NCI-H526 treated with DMSO at 0.1 percent for 48 hours (cell line): ENCODE measurements at regions not wholly inside any gene's neighbourhood (a gene's known extent, or its start where the extent isn't known, plus 50 kb on each side); places are given as distances from the start of the nearest gene placed in this dataset.

Experiments used
- DNase-seq: peaks from one replicate; lab custom pipeline; 2025; lab: John Stamatoyannopoulos, UW

DNA sequence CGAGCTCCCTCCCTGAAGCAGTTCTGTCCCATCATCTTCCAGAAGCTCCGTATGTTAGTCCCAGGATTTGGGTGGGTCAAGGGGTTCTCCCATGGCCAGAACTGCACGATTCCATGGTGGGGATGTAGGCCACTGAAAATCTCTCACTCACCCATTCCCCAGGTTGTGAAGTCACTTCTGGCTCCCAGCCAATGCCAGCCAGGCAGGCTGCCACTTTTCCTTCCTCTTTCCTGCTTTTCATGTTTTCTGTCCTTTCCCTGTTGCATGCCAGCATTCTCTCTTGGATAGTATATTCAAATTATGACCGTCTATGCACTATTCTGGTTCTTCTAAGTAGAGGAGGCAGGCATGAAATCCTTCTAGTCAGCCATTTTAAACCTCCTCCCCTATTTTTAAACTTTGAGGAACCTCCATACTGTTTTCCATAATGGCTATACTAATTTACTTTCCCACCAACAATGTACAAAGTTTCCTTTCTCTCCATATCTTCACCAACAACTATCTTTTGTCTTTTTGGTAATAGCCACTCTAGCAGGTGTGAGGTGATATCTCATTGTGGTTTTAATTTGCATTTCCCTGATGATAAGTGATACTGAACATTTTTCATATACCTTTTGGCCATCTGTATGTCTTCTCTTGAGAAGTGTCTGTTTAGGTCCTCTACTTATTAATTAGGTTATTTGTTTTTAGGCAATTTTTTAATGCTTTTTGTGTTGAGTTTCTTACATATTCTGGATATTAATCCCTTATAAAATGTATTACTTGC lies 182.1 kb upstream of the TET2 start:
- no peak for DNase-seq

DNA sequence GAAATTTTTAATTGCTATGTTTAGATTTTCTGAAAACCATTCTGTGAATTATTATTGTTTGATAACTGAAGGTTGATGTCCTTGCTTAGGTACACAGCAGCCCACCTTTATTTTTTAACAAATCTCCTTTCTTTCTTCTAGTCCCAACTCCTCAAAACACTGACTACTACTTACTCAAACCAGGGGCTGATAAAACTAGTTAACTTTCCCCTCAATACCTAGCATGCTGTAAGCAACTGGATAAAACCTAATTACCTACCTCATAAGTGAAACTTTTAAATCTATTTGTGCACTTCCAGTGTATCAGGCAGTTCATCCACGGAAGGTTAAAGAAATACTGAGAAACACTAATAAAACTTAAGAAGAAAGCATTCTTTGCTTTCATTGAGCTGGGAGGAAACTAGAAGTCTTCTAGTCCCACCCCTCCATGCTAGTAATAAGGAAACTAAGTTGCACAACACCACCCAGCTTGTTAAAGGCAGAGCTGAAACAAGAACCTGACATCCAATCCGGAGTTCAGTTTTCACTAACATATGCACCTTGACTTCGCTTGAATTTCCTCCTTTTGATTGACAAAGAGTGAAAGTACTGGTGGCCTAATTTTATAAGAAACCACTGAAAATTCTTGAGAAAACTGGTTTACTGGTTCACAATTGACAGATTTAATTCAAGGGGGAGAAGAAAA lies 180.2 kb upstream of the TET2 start:
- DNase-seq = no peak

DNA sequence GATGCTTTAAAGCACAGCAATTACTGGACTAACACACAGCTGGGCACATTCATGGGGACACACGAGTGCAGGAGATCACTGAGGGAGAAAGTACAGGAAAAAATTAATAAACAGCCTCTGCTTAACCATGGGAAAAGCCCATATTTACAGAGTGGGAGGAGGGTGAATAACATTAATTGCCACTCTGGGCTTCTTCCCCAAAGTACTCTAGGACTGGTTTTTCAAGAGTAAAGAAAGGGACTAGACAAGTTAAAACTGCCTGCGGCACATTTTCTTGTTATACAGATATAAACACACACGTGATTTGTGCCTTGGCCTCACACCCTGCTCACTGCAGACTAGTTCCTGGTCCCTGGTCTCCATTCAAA lies 179.7 kb upstream of the TET2 start:
- no peak for DNase-seq

DNA sequence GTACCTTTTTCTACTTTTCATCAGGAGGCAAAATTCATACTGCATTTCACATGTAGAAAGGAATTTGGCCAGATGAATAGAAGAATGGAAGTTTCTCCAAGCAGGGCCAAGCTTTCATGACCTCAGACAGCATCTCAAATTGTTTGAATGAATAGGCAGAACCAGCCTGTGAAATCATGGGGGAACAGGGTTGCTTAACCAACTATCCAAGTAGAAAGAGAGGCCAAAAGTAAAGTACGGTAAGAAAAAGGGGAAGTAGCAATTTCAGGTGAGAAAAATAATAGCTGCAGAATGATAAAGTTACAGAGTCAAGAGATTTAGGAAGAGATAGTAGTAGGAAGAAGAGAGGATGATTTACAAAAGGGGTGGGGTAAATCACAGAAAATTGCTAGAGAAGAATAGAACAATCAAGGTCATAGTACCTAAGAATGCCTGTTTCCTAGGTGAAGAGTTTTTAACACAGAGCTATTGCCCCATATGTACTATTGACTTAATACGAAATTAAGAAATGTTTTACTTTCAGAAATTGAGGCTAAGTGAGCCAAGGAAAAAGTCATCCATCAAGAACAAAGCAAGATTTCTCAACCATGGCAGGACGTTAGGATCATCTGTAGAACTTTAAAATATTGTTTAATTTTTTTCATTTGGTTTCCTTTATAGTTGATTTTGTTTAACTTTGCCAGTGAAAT lies 177.1 kb upstream of the TET2 start:
- DNase-seq = no peak

DNA sequence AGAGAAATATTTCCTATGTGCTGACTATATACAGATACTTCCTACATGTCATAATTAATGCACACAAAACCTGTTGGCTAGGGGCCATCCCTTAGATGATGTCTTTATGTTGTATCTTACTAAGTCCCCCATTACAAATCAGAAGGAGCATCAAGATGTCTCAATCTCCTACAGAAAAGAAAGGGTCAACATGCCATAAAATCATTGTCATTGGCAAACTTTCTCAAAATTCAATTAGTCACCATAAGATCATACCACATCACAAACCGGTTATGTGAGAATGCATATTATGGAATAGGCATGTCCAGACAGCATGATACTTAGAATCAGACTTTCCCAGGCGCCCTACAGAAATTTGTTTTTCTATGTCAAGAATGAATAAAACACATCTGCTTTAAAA lies 175.2 kb upstream of the TET2 start:
- no peak for DNase-seq

DNA sequence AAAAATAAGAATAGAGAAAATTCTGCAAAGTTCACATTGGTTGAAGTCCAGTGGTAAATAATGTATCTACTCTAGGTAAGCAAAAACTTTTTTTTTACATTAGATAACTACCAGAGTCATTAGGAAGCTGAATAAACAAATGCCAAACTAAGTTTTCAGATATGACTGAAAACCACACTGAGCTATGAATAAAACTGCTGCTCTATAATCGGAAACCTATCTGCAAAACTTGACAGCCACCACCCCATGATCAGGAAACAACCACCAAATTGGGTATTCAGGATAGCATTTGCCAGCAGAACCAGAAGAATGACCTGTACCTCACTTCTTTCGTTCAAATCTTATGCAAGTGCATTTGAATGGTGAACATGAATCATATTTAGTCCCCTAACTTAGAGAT lies 173.0 kb upstream of the TET2 start:
- DNase-seq = no peak

DNA sequence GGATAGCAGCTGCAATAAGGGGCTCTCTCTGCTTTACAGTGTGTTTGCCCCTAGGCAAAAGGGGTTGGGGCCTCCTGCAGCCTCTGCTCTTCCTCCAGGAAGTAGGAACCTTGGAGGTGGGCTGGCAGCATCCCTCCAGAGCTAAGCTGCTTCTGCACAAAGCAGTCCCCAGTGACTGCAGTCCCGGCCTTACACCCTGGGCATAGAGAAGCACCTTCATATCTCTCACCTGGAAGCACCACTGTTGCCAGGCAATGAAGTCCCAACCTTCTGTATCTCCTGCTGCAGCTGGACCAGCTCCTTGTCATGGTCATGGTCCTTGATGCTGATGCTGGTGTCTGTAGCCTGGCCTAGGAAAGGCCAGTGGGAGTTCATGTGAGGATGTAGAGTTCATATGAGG lies 171.1 kb upstream of the TET2 start:
- no peak for DNase-seq

DNA sequence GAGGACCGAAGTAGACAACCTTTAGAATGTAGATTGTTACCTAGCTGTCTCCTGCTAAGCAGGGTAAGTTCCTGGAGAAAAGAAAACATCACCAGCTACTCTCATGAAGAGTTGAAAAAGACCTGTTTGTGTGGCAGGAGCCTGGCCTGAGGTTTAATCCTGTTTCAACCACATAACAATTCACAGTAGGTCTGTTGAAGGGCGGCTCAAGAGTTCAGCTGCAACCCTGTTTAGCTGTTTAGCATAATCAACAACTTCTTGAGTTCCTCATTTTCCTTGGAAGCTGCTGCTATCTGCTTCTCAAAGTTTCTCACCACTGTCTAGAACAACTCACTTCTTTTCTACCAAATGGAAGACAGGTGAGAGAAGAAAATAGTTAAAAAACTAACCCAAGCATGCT lies 170.4 kb upstream of the TET2 start:
- DNase-seq = no peak

DNA sequence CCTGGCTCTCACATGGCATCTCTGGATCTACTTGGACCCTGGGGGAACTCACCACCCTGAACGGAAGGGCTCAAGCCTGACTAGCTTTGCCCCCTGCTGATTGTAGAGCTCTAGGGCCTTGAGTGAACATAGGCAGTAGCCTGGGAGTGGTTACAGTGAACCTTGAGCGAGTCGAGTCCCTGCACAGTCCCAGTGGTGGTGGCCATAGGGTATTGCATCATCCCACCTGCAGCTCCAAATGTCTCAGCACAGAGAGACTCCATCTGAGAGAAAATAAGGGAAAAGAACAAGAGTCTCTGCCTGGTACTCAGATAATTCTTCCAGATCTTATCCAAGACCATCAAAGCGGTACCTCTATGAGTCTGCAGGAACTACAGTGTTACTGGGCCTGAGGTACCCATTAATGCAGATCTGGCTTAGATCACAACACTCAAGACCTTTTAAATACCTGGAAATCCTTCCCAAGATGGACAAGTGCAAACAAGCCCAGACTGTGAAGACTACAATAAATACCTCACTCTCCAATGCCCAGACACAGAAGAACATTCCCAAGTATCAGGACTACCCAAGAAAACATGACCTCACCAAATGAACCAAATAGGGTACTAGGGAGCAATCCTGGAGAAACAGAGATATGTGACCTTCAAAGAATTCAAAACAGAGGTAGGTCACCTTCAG lies 167.5 kb upstream of the TET2 start:
- DNase-seq = no peak

DNA sequence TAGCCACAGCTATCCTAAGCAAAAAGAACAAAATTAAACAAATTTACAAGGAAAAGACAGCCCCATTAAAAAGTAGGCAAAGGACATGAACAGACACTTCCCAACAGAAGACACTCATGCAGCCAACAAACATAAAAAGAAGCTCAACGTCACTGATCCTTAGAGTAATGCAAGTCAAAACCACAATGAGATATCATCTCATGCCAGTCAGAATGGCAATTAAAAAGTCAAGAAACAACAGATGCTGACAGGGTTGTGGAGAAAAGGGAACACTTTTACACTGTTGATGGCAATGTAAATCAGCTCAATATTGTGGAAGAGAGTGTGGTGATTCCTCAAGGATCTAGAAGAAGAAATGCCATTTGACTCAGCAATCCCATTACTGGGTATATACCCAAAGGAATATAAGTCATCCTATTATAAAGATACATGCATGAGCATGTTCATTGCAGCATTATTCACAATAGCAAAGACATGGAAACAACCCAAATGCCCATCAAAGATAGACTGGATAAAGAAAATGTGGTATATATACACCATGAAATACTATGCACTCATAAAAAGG lies 163.0 kb upstream of the TET2 start:
- DNase-seq = no peak

DNA sequence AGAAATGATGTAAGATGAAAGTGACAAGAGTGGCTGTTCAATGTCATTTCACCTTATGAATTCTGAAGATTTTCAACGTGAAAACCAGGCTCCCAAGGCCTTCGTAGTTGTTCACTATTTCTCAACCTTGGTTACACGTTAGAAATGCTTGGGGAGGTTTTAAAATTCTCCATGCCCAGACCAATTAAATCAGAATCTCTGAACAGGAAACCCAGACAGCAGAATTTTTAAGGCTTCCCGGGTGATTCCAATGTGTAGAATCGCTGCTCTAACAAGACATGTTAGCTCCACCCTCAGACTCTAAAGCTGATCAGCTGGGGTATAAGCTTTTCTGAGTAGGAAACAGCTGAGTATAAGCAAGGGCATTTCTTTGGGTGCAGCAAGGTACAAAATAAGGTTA lies 160.4 kb upstream of the TET2 start:
- no peak for DNase-seq

DNA sequence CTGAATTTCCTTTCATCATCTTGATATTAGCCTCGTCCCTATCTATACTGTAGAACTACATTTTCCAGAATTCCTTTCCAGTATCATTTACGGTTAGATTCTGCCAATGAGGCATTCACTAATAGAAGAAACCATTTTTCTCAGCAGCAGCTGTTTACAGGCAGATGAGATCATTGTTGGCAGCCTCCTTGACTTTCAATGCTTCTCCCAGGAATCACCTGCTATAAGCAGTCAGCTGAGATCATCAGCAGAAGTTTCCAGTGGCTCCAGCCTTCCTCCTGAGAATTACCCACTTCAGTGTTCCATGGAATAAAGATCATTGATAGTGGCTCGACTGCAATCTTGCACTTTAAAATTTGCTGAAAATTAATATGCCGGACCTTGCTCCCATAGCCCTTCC lies 157.3 kb upstream of the TET2 start:
- DNase-seq = no peak

DNA sequence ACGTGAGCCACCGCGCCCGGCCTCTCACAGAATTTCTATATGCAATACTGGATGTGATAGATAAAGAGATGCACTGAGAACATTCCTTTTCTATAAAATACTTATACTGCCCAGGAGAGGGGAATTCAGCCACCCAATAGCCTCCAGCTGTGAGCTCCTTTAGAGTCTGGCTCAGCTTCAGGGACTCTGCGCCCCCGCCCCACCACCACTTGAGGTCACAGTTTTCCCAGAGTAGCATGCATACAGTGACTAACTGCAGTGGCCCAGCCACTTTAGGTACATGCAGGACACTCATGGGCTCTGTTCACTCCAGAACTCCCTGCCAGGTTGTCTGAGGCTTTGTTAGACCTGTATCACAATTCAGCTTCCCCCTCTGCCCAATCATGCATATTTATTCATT lies 144.4 kb upstream of the TET2 start:
- DNase-seq = no peak

DNA sequence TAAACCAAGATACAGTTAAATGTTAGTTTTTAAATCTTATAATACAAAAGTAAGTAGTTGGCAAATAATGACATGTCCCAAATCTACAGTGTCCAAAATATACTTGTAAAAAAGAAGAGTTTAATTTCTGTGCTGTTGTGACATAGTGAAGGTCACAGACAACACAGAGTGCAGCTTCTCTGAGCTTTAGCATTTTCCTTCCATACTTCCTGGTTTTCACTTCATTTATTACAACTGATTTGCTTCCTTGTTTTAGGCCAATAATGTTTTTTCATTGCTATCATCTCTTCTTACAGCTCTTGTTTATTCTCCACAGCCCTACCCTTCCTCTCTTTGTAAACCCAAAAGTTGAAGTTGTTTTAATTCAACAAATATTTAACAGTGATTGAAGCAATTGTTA lies 132.4 kb upstream of the TET2 start:
- DNase-seq = no peak

DNA sequence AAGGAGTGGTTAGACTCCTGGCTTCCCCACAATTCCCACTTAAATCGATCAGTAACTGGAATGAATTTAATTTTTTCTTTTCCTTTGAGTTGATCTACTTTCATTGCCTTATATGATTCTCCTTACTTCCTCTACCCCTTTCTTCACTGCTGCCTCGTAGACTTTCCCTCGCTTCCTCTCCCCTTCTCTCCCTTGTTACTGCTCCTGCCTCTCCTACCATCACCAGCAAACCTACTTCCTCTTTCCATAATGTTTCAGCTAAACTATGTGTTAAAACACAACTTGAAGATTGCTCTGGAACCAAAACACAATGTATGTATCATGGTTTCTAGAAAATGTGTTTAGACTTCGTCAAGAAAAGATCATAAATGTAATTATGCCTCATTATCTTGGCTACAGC lies 132.0 kb upstream of the TET2 start:
- no peak for DNase-seq

DNA sequence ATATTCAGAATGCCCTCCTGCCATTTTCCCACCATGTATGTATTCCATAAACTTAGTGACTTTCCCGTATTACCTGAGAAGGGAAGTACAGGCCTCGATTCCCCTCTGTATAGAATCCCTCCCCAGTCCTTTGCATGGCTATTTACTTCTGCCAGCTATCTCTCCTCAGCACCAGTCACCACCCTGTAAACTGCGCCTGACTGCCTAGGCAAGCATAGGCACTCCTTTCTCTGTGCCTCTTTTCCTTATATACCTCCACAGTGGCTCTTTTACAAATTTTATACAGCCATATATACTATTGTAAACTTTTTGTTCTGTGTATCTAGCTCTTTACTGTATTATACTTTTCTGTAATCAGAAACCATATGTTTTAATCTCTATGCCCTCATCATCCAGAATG lies 130.9 kb upstream of the TET2 start:
- DNase-seq = no peak

DNA sequence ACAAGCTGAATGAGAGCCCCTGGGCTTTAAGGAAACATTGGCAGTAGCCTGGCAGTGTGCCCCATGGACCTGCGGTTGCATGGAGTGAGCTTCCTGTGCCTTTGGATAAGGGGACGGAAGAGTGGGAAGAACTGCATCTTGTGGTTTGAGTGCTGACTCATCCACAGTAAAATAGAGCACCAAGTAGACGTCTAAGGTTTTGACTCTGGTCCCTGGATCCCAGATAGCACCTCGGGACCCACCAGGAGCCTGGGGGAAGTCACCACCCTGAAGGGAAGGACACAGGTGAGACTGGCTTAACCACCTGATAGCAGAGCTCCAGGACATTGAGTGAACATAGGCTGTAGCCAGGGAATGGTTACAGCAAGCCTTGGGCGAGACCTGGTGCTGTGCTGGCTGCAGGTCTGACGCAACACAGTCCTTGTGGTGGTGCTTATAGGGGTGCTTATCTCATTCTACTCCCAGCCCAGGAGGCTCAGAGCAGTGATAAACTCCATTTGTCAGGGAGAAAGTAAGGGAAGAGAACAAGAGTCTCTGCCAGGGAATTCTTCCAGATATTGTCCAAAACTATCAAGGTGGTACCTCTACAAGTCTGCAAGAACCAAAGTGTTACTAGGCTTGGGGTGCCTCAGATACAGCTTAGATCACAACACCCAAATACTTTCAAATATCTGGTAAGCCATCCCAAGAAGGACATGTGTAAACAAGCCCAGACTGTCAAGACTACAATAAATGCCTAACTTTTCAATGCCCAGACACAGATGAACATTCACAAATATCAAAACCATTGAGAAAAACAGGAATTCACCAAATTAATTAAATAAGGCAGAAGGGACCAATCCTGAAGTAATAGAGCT lies 123.6 kb upstream of the TET2 start:
- DNase-seq = no peak

DNA sequence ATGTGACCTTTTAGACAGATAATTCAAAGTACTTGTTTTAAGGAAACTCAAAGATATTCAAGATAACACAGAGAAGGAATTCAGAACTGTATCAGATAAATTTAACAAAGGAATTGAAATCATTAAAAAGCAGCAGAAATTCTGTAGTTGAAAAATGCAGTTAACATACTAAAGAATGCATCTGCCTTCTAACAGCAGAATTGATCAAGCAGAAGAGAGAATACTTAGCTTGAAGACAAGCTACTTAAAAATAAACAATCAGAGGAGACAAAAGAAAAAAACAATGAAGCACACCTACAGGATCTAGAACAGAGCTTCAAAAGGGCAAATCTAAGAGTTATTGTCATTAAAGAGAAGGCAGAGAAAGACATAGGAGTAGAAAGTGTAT lies 123.0 kb upstream of the TET2 start:
- no peak for DNase-seq

DNA sequence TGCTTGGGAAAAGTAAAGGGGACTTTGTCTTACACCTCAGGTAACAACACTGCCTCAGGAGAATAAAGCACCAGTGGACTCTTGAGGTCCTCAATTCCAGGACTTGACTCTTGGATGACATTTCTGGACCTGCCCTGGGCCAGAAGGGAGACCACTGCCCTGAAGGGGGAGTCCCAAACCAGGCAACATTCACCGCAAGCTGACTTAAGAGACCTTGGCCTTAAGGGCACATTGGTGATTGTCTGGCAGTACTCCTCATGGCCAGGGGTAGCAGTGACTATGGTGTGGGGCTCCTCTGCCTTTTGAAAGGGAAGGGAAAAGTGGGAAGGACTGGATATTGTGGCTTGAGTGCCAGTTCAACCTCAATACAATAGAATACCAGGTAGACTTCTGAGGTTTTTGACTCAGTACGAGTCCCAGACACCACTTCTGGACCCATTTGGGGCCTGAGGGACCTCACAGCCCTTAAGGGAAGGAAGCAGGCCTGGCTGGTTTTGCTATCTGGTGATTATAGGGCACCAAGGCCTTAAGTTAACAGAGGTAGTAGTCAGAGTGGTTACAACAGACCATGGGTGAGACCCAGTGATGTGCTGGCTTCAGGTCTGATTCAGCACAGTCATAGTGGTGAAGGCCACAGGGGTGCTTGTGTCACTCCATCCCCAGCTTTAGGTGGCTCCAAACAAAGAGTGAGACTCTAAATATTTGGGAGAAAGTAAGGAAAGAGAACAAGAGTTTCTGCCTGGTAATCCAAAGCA lies 121.2 kb upstream of the TET2 start:
- DNase-seq = no peak

DNA sequence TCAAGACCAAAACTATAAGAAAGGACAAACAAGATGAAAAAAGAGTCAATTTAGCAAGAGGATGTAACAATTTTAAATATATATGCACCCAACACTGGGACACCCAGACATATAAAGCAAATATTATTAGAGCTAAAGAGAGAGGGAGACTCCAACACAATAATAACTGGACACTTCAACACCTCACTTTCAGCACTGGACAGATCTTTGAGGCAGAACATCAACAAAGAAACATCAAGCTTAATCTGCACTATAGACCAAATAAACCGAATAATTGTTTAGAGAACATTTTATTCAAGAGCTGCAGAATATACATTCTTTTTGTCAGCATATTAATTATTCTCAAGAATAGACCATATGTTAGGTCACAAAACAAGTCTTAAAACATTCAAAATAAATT lies 109.7 kb upstream of the TET2 start:
- no peak for DNase-seq

DNA sequence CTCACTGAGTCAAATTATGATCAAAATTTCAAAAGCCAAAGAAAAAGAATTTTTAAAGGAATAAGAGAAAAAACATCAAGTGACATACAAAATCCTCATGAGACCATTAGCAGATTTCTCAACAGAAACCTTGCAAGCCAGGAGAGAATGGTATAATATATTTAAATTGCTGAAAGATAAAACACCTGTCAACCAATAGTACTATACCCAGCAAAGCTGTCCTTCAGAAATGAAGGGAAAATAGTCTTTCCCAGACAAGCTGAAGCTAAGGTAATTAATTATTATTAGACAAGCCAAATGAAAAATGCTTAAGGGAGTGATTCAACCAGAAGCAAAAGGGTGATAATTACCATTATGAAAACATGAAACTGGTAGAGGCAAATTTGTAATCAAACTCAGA lies 104.2 kb upstream of the TET2 start:
- no peak for DNase-seq
